GM13976 (cell line): ENCODE measurements at regions not wholly inside any gene's neighbourhood (a gene's known extent, or its start where the extent isn't known, plus 50 kb on each side); places are given as distances from the start of the nearest gene placed in this dataset.

Source experiments
- DNase-seq: peaks from one replicate; pipeline ENCODE4 v3.0.0; 2012; ENCODE audit warnings: low spot score
- CTCF ChIP-seq: IDR thresholded peaks from 2 replicates; pipeline ENCODE4 v1.5.1; 2012; ENCODE audit warnings: borderline replicate concordance, mild to moderate bottlenecking; ENCODE audit not compliant: insufficient read depth; ENCODE audit errors: extremely low read depth, missing control alignments, control extremely low read depth
- in situ Hi-C: fragments of 300-500 bp; cut with MboI; formaldehyde crosslinking; loops from one replicate; pipeline ENCODE4 v1.12.0; 2022; ENCODE audit warnings: low sequenced_read_pairs, mixed read lengths, inconsistent platforms; ENCODE audit not compliant: unreplicated experiment

- no peak for DNase-seq
- in situ Hi-C loops: no loop called here
- TF ChIP-seq CTCF: no peak
Observed at GRCh38 chr16:62927122-62927521, 890.9 kb upstream of the CDH8 start.

DNA sequence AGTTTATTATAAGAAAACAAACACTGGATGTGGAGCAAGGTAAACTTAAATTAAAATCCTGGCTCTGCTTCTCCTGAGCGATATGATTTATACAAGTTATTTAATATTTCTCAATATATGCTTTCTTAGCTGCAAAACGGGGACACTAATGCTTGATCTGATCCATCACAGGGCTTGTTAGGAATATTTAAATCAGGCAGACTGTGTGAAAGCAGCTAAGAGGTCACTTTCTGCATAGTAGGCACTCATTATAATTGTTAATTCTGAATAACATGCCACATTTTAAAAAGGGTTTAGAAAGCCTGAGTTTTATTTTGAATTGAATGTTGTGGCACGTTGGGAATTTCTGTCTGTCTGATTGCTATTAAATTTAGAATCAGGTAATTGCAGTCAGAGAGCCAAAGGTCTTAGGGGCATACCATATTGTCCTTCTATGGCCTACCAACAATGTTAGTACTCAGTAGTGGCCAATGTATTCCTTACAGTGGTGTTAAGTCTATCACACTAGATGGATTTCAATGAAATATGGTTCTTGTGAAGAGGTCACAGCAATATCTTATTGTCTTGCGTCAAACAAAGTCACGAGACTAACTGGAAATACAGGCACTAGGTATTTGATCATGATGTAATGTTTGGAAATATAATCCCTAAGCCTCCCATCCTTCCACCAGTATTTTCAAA is 890.0 kb upstream of the CDH8 start:
- no peak for TF ChIP-seq CTCF
- in situ Hi-C loops: no loop called here
- DNase-seq: no peak

- TF ChIP-seq CTCF: no peak
Observed at GRCh38 chr16:62921904-62922303, 885.7 kb upstream of the CDH8 start.

GRCh38 chr16:62913924-62914323 is 877.7 kb upstream of the CDH8 start:
- DNase-seq: no peak
- in situ Hi-C loops: no loop called here
- TF ChIP-seq CTCF: no peak

More at GRCh38 chr16:62921904-62922303, 885.7 kb upstream of the CDH8 start:
- no peak for DNase-seq
- in situ Hi-C loops: no loop called here

DNA sequence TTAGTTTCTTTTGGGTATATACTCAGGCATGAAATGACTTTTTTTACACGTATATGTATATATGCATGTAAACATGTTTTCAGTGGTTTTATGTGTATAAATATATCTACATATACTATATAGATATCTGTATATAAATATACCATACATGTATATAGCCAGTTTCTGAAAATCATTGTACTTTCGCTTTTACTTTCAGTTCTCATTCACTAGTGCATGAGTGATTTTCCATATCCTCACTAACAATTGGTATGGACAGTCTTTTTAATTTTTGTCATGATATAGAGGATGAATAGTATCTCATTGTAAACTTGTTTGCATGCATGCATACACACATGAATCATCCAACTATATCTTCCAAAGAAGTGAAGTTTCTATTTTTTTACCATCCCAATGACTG is 877.1 kb upstream of the CDH8 start:
- TF ChIP-seq CTCF: no peak
- in situ Hi-C loops: no loop called here
- DNase-seq: no peak

DNA sequence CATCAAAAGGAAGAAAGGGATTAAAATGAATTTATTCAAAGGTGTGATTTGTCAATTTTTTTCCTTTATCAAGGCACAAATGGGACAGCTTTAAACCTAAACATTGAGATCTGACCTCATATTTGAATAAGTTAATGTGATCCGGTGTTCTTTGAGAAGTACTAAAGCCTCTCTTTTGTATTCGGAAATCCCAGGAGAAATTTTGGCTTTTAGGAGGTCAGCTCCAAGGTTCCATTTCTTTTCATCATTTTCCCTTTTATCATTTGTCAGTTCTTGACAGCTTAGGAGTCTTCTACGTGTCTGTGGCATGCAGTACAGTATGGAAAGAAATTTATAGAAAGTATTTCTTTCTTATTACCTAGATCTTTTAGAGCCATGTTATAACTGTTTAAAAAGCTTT is 873.4 kb upstream of the CDH8 start:
- in situ Hi-C loops: no loop called here
- DNase-seq: no peak
- no peak for TF ChIP-seq CTCF
